Activated CD4-positive, alpha-beta T cell treated with anti-CD3 and anti-CD28 coated beads for 48 hours (primary cell): ENCODE measurements at regions not wholly inside any gene's neighbourhood (a gene's known extent, or its start where the extent isn't known, plus 50 kb on each side); places are given as distances from the start of the nearest gene placed in this dataset.
"Not testable (repeated sequence)": the region's sequence is repeated elsewhere in the genome, so short reads cannot be mapped to it uniquely, and the experiment has no call there.

ENCODE experiments used
- DNase-seq: peaks from one replicate; pipeline ENCODE4 v3.0.0-alpha.2; 2020

DNA sequence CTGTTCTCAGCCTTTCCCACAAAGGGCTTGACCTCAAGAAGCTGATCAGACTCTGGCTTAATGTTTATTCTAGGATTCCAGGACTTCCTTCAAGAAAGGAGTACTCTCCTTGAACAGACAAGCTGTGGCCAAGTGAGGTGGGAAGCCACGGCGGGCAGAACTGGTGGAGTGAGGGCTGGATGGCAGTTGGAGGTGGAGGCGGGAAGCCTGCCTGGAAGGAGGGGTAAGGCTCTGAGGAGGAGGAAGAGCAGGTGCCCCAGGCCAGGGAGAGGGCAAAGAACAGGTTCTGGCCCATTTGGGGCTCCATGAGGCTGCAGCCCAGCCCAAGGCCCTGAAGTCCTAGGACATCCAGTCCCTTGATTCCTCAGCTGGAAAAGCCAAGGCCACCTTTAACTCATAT is 143.9 kb downstream of the CYP26B1 start:
- no peak for DNase-seq

DNA sequence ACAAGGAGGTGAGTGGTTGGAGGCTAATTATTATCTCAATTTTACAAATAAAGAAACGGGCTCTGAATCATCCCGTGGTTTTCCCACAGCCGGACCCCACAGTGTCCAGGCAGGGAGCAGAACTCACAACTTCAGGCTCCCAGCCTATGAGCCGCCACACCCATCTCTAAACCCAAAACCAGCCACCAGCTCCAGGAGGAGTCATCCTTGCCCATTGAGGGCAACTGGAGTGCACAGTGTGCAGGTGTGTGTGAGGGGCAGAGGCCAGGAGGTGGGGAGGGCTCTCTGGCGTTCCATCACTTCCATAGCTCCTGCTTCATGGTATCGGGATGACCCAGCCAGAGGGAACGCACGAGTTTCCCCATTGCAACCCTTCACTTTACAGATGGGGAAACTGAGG is 144.5 kb downstream of the CYP26B1 start:
- DNase-seq: no peak

DNA sequence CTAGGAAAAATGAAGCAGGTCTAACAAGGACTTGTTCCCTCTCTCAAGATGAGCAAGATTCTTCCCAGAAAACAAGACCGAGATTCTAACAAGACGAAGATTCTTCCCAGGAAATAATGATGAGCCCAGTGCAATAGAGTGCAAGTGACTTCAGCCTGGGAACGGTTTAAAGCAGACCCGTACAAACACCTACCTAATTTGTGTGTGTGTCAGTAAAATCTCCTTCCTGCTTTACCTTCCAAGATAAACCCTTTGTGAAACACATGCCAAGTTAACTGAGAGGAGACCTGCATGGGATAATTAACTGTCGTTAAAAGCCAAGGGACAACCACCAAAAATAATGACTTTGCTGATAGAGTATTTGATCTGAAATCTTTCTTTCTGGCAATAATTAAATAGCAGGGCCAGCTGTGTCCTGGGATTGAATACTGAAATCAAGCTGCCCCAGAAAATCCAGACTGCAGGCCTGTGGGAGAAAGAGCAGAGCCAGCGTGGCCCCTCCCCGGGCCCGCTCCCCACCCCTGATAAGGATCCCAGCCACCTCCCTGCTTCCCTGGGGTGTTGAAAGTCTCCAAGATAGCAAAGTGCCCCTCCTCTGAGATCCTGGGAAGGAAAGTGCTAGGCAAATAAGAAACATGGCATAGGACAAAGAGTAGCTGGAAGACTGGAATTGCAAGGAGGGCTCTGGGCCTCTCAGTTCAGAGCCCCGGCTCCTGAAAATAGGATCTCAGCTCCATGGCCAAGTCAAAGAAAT is 145.5 kb downstream of the CYP26B1 start:
- DNase-seq: no peak

DNA sequence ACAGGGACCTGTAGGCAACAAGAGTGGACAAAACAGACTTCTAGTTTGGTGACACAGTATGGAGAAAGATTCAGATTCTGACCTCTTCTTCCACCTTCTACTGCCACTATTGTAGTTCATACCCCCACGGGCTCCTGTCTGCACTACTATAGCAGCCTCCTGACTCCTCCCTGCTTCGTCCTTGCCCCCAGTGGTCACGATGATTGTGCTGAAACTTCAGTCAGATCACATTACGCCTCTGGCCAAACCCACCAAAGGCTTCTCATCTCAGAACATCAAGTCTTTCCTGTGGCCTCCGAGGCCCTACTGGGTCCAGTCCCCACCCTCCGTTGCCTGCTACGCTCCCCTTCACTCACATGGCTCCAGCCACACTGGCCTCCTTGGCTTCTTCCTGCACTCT is 147.6 kb downstream of the CYP26B1 start:
- no peak for DNase-seq

DNA sequence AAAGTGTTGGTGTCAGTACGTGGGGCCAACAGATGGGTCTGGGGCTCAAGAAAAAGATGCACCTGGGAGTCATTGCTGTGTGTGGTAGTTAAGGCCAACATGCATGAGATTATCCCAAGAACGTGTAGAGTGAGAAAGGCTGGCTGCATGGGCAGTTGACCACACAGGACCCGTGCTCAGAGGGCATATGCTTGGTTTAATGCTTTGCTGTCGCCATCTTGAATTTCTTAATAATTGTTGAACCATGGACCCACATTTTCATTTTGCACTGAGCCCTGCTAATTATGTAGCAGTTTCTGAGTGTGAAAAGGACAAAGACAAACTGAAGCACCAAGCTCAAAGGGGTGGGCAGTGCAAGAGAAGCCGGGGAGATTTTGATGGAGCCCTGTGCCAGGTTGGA is 148.1 kb downstream of the CYP26B1 start:
- no peak for DNase-seq

DNA sequence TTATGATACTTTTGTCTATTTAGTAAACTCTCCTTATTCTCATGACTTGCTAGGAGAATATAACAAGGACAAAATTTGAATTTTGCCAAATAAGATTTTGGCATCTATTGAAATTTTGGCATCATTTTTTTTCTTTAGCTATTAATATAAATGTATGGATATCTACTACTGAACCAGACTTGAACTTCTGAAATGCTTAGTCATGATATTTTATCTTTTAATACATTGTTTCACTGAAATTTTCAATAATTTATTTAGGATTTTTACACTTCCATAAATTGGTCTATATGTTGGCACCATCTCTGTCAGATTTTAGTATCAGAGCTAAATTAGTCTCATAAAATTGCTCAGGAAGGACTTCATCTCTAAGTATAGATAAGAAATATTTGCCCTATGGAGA is 149.8 kb downstream of the CYP26B1 start:
- no peak for DNase-seq

DNA sequence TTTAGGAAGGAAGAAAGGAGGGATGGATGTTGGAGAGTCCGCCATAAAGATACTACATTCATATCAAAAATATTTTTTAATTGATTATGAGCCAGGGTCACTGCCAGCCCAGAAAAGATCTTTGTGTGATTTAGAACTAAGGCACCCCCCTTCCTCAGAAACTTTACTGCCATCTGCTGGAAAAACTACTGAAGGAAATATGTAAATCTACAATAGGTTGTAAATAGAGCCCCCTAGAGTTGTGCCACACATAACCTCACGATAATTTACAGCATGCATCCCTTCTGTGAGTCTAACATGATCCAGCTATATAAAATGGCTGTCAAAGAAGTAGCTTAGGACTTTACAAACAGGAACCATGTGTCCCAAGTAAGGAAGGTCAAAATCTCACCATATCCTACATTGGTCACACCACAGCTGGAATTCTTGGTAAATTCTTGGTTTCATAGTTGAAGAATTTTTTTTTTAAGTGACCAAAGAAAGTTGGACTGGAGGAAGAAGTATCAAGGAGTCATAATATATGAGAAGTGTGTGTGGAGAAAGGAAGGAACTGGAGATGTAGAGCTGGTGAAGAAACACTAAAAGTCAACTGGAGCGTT is 152.5 kb downstream of the CYP26B1 start:
- DNase-seq: no peak

DNA sequence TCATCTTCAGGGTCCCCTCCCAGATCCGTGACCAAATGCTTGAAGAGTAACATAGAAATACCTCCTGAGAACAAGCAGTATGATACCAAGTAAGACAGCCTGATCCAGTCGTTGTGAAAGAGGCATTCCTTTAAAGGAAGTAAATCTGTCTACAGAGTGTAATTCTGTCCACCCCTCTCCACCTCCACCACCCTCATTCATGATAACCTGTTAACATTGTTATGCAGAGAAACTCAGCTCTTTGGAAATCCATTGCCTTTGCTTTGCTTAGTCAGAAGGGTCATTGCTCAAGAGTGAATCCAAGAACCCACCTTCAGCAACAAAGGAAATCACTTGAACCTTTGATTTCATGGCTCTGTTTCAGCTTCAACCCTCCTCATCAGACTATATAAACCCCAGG is 155.6 kb downstream of the CYP26B1 start:
- no peak for DNase-seq

DNA sequence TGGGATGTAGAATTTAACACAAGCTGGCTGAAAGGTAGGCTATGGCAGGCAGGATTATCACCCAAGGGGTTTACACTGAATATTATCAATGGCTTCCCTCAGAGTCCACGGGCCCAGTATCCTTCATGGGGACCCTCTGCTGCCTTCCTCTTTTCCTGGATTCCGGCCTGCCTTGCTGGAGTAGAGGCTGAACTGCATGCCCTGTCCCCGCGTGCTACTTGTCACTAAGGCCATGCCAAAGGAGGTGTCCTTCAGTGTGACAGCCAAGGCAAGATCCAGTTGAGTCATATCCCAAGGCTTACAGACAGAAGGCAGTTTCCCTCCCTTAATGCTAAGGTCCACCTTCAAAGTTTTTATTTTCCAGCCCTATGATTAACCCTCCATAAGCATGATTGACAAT is 156.3 kb downstream of the CYP26B1 start:
- DNase-seq: no peak

DNA sequence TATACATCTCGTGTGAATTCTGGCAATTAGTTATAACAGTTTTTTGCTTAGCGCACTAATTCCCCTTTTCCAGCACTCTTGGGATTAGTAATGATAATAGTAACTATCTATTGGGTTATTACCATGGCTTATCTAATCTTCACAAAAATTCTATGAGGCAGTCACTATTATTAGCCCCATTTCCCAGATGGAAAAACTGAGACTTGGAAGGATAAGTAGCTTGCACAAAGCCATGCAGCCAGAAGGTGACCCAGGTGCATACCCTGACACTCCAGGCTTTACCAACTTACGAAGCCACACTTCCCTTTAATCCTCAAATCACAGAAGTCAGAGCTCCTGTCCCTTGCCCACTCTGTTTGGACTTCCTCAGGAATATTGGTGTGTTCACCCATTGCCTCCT is 156.8 kb downstream of the CYP26B1 start:
- DNase-seq: no peak

DNA sequence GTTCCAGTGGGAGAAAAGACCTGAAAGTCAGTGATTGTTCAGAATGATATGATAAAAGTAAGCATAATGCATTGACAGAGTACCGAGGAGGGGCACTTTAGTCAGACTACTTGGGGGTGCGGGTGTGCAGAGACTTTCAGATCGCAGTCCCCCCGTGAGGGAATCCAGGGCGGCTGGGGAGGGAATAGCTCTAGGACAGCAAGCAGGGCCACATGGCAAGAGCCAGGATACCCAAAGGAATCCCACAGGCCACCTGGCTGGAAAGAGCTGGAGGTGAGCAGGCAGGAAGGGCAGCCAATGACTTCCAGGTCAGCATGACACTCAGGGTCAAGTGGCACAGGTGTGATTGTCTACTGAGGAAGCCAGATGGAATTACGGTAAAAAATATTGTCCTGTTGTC is 157.5 kb downstream of the CYP26B1 start:
- no peak for DNase-seq

DNA sequence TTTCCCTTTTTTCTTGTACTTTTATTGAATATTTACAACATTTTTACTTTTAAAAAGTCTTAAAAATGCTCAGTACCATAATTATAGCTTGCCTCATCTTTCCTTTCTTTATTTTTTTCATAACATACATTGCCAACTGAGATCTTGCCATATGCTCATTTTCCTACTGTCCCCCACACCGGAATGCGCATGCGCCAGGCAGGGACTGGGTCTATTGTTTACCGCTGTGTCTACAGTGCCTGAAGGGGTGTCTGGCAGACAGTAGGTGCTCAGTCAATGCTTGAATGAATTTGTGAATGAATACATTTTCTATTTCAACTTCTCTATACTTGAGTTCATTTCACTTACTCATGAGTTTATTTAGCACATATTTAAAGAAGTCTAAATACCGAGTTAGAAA is 158.0 kb downstream of the CYP26B1 start:
- no peak for DNase-seq

DNA sequence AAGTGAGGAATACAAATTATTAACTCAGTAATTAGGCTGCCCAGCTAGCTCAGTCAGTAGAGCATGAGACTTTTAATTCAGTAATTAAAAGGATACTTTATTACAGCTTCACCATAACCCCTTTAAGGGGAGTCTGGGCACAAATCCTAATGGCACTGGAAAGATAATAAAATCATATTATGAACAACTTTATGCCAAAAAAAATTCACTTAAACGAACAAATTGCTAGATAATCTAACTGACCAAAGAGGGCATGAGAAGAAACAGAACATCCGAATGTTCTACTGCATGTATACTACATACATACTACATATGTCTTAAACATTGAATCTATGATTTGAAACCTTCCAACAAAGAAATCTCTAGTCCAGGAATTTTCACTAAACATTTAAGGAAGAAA is 159.5 kb downstream of the CYP26B1 start:
- DNase-seq: no peak

DNA sequence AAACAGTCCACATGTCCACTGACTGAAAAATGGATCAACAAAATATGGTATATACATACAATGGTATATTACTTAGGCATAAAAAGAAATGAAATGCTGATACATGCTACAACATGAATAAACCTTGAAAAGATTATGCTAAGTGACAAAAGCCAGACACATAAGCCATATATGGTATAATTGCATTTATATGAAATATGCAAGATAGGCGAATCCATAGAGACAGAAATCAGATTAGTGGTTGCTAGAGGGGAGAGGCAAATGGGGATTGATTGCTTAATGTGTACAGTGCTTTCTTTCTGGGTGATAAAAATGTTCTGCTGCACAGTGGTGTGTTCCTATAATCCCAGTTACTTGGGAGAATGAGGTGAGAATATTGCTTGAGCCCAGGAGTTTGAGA is 171.0 kb downstream of the CYP26B1 start:
- DNase-seq: no peak

DNA sequence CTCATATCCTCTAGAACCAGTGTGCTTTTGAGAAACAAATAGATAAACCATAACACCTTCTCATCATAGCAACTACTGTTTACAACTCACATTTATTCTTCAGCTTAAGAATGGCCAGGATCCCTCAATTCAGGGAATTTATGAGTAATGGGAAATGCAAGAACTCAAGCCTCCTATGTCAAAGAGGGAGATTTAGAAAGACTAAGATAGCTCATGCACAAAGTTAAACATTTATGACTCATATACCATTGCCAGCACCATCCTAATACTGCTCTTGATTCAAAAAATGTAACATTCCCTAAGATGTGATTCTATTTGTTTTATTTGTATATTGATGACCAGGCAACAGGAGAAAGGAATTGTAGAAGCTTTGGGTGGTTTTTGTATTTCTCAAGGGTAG is 172.8 kb downstream of the CYP26B1 start:
- DNase-seq: no peak

DNA sequence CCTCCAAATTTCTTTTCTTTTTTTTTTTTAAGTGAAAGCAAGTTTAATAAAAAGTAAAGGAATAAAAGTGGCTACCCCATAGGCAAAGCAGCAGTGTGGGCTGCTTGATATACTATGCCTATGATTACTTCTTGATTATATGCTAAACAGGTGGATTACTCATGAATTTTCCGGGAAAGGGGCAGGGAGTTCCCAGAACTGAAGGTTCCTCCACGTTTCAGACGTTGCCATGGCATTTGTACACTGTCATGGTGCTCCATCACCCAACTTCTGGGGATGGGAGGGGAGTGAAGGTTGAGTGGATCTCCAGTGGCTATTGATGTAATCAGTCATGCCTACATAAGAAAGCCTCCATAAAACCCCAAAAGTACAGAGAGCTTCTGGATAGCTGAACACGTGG is 176.2 kb downstream of the CYP26B1 start:
- no peak for DNase-seq

DNA sequence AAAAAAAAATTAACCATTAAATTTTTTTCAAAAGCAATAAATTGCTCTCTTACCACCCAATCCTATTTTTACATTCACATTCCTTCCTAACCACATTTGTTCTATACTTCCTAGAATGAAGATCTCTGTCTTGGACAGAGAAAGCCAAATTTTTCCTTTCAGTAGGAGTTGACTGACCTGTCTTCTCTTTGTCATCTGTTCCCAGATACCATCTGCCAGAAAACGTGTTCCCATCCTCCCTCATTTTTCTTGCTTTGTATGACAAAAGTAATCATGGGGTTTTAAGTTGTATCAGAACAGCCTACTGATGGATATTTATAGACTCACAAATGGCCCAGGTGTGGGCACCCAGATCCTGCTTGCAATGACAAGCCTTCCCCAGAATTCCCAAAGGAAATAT is 182.1 kb downstream of the CYP26B1 start:
- DNase-seq: no peak

DNA sequence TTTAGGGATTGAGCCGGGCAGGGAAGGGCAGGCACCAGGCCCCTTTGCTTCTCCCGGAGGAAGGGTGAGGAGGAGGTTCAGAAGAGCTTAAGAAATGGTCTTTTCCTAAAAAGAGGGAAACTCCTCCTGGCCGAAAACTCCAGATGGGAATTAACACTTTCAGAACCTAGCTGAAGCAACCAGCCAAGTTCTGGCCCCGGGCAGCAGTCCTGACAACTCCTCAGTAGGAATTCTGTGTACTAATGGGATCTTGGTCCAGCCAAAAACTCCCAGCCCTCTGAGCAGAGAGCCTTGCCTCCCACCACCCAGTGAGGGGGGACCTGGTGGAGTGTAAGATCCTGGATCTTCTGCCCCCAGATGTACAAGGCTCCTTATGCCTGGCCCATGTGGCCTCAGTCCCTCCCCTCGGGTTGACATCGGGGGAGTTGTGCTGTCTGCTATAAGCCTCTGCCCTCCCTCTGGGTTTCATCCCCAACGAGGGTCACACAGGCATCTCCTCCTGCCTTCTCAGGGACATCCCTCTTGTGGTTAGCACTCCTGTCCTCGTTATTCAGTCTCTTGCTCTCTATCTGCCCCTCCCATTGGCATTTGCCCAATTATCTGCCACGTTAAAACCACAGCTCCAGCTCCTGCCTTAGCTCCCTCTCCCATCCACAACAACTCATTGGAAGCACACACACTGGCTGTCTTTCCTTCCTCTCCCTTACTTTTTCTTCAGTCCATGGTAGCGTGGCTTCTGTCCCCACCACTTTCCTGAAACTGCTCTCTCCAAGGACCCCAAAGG is 184.6 kb downstream of the CYP26B1 start:
- no peak for DNase-seq

DNA sequence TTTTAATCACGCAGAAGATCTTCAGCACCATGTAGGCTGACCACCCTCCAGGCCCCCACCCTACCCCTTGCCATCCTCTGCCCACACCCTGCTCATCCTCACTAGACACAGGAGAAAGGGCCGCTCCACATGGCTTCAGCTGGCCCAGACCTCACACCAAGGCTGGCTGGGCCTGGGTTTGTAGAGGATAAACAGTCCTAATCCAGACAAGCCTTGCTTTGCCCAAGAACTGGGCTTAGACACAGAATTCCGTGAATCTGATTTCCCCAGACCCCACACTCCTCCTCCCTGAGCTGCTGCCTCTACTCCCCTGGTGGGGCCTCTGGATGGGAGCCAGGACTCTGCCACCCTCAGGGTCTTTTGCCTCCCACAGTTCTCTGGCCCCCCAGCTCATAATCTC is 185.3 kb downstream of the CYP26B1 start:
- DNase-seq: no peak

DNA sequence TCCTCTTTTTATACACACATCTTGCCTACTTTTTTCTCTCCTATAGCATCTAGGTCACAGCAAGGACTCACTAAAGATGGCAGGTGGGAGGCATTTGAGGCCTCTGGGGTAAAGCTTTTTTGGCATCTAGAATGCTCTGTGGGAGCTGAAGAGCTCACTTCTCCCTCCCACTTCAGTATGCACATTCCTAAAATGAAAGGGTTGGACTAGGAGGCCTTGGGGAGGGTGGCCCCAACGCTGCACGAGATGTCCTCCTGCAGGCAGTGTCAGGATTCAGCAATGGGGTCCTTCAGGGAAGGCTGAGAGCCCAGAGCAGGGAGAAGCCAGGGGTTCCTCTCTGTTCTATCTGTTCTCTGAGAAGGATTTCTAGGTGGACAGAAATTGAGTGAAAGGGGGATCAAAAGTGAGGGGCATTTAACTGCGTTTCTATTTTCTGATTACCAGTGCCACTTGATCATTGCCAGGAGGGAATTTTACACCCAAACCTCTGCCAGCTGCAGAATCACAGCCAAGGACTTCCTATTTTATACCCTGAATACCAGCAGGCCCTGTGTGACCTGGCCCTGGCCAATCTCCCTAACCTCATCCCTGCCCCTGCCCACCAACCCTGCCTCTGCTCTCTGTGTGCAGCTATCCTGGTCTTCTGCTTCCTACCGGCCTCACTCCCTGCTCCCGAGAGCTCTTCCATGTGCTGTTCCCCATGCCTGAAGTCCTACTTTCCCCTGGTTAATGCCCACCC is 186.2 kb downstream of the CYP26B1 start:
- DNase-seq: no peak

DNA sequence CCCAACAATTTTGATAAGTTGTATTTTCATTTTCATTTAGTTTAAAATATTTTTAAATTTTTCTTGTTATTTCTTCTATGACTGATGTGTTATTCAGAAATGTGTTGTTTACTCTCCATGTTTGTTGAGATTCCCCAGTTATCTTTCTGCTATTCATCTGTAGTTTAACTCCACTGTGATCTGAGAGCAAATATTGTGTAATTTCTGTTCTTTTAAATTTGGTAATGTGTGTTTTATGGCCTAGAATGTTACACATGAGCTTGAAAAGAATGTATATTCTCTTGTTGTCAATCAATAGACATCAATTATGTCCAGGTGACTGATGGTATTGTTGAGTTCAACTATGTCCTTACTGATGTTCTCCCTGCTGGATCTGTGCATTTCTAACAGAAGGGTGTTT is 188.2 kb downstream of the CYP26B1 start:
- DNase-seq: no peak

DNA sequence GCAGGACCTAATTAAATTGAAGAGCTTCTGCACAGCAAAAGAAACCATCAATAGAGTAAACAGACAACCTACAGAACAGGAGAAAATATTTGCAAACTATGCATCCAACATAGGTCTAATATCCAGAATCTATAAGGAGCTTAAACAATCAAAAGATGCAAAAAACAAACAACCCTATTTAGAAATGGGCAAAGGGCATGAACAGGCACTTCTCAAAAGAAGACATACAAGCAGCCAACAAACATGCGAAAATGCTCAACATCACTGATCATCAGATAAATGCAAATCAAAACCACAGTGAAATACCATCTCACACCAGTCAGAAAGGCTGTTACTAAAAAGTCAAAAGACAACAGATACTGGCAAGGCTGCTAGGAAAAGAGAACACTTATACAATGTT is 189.2 kb downstream of the CYP26B1 start:
- DNase-seq: not testable (repeated sequence)

DNA sequence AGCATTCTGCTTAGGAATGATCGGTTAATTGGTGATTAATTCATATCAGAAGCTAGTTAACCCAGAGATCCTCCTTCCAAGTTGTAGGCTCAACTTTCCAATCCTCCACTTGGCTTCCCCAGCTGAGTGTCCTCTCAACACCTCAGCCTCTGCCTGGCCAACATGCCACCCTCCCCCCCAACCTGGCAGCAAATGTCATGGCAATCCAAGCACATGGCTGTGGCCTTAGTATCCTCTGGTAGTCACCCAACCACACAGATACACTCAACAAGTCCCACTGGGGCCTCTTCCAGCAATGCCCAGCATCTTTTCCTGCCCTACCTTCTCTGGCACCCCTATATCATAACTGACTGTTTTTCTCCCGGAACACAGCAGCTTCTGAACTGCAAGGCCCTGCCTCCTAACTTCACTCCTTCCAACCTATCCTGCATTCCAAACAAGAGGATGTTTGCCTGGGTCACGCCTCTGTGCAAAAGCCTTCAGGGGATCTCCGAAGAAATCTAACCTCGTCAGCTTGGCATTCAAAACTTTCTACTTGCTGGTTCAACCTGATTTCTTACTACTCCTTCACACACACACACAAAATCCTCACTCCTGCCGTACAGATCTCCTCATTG is 195.0 kb downstream of the CYP26B1 start:
- no peak for DNase-seq
